ENCODE measurements at regions not wholly inside any gene's neighbourhood (a gene's known extent, or its start where the extent isn't known, plus 50 kb on each side); places are given as distances from the start of the nearest gene placed in this dataset.

DNA sequence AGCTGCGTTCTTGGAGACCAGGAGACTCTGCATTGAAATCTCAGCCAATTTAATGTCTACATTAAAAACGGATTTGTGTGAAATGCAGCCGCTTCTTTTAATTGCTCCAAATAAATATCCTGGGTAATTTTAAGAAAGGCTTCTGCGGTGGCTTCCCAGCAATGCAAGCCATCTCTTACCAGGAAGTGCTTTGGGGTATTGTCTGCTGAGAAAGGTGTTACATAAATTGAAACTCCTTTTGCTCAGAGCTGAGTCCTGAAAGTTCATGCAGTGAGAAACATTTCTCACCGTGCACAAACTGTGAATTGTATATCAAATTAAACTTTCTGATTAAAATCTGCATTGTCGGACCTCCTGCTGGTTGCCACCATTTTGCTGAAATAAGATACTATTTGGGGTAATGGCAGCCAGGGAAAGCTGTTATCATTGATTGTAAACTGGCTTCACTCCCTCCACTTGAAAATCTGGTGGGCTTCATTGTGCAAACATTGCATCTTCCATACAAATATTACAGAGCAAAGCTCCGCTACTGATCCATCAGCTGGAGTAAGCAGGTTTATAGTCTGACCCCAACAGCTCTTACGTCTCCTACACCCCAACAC is 59.5 kb downstream of the ZIC5 start:
- peak; percentile 66 for DNase-seq (ENCODE audit: low spot score)

DNA sequence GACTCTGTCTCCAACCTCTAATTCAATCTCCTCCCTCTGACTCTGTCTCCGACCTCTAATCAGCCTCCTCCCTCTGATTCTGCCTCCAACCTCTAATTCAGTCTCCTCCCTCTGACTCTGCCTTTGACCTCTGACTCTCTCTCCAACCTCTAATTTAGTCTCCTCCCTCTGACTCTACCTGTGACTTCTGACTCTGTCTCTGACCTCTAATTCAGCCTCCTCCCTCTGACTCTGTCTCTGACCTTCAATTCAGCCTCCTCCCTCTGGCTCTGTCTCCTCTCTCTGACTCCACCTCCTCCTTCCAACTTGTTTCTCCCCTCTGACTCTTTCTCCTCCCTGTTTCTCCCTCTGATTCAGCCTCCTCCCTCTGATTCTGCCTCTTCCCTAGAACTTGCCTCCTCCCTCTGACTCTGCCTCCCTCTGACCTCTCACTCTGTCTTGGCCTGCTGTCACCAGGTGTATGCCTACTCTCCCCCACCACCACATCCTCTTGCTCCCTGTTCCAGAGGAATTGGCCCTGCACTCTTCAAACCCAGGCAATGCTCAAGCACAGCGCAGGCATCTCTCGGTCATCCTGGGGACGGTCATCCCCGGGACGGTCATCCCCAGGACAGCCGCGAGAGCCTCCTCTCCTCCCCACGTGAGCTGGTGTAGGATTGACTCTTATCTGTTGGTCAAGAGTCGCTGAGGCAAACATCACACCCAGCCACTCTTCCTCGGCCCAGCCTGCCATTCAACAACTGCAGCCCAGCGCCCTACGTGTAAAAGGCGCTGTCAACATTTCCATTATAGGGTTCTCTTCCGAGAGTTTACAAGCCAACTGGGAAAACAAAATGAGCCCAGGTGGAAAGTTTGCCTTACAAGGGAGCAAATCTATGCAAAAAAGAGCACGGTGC is 60.2 kb downstream of the ZIC5 start:
- no peak for DNase-seq (ENCODE audit: low spot score)

DNA sequence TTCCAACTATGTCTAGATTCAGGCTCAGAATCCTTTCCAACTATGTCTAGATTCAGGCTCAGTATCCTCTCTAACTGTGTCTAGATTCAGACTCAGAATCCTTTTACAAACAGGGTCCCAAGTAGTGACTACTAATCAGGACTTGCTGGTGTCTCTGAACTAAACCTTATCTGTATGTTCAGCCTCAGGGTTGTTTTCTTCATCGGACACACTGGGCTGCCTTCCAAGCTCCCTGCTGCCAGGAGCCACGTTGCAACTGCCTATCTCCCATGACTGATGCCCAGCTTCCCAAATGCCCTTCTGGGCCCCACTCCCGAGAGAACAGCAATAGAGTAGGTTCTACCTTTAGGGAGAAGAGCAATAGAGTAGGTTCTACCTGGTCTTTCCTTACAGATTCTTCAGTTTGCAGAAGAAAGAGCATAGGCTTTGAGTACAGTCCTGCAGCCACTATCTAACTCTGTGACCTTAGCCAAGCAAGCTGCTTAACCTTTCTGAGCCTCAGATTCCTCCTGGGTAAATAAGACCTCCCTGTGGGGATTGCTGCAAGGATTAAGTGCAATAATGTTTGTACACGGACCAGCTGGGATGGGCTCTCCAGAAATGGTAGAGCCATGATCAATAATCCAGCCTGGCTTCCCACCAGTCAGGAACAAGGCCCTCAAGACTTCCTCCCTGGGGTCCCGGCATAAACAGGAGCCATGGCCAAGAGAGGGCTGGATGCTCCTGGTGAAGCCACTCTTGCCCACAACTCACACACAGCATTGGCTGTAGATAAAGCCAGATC is 61.5 kb downstream of the ZIC5 start:
- DNase-seq (ENCODE audit: low spot score): no peak

DNA sequence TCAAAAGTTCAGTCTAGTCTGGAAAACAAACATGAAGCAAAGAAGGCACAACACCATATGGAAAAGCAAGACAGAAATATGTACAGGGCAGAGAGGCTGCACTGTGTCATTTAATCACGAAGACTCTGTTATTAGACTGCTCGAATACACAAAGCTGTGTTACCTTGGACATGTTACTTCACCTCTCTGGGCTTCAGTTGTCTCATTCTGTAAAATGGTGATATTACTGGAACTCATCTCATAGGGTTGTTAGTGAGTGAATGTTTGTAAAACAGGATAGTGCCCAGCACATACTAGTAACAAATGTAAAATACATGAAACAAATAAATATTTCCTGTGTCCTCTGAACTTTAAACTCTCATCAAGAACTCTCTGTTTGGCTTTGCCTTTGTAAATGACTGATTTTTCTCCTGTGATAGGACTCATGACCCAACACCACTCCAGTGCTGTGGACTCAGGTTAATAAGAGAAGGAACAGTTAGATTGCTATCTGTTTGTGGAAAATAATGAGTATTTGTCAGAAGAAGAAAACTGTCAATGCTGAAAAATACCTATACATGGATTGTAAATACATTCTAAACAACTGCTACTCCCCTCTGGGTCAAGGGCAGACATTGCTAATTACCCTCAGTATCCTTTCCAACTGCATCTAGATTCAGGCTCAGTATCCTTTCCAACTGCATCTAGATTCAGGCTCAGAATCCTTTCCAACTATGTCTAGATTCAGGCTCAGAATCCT is 62.3 kb downstream of the ZIC5 start:
- no peak for DNase-seq (ENCODE audit: low spot score)

DNA sequence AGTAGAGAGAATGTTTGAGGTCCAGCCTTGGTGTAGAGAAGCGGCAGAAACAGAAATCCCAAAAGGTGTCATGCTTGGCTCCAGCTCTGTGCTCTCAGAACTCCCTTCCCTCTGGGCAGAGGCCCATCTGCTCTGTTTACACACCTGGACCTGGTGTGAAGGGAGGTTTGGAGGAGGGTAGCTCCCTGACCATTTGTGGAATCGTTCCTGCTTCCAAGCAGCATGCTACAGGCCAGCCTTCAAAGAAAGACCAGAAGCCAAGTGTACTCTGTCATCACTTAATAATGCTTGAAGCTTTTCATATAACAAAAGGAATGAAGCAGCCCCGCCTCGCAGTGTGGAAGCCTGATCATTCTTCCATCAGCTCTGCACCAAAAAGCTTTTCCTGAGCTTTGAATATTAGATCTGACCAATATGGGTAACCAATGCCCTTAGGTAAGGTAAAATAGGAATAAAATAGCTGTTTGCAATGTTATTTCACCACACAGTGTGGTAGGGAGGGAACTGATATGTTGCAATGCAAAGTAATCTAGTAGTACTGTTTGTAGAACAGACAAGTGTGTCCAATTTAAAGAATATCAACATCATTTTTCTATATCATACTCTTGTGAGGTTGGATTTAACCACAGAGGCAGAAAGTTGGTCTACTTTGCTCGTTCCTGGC is 63.3 kb downstream of the ZIC5 start:
- DNase-seq (ENCODE audit: low spot score): no peak

DNA sequence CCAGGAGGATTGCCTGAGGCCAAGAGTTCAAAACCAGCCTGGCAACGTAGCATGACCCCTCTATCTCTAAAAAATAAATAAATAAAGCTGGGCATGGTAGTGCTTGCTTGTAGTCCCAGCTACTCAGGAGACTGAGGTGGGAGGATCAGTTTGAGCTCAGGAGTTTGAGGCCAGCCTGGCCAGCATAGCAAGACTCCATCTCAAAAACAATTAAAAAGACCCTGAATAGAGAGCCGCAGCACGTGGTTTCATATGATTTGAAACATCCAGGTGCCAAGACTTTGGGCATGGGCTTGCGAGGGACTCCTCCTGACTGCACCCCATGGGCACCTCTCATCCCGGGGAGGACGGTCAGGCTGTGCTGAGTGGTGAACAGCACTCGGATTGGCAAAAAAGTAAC is 63.9 kb downstream of the ZIC5 start:
- no peak for DNase-seq (ENCODE audit: low spot score)

DNA sequence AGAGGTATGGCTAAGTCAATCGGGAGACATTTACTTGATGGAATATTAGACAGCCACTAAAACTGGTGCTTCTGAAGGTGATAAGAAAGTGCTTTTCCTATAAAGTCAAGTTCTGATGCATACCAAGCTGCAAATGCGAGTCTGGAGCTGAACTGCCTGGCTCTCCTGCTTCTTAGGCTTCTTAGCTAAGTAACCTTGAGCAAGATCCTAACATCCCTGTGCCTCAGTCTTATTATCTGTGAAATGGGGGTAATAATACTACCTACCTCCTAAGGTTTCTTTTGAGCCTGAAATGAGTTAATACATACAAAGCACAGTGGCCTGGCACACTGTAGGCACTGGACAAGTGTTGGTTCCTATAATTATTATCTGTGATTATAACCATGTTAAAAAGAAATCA is 64.5 kb downstream of the ZIC5 start:
- DNase-seq (ENCODE audit: low spot score): no peak

- DNase-seq (ENCODE audit: low spot score): no peak
Observed at GRCh38 chr13:99905814-99906213, 65.8 kb downstream of the ZIC5 start.

- DNase-seq (ENCODE audit: low spot score): no peak
Observed at GRCh38 chr13:99905224-99905623, 66.3 kb downstream of the ZIC5 start.

DNA sequence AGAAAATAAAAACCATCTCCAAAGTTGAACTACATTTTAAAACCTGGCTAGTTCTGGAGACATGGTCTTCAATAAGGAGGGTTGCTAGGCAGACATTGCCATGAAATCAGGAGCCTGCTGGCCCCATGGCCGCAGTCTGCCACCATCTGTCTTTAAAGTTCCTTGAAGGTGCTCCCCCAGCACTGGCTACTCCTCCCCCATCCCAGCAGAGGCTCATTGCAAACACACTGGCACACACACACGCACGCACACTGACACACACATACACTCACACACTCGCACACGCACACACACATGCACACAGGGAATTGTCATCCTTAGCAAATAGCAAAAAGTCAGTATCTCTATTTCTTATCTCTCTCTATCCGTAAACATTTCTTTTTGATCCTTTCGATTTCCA is 68.4 kb downstream of the ZIC5 start:
- DNase-seq (ENCODE audit: low spot score): no peak

GRCh38 chr13:99902657-99903056 is 68.9 kb downstream of the ZIC5 start:
- DNase-seq (ENCODE audit: low spot score): no peak

DNA sequence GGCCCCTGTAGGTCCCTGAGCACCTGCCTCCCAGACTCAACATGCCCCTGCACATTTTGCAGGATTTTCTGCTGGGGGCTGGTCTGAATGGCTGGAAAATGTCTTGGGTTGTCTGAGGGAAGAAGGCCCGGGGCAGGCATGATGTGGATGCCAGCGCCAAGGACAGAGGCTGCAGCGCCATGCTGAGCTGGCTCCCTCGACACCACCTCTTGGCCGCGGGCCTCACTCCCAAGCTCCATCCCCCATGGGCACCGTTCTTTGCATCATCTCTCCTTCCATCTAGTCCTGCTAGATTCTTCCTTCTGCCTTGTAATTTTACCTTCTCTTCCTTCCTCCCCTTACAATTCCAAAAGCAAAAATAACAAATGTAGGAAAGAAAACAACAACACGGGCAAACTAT is 70.6 kb downstream of the ZIC5 start:
- DNase-seq (ENCODE audit: low spot score): no peak

- DNase-seq (ENCODE audit: low spot score): no peak
Observed at GRCh38 chr13:99898421-99898820, 73.1 kb downstream of the ZIC5 start.

DNA sequence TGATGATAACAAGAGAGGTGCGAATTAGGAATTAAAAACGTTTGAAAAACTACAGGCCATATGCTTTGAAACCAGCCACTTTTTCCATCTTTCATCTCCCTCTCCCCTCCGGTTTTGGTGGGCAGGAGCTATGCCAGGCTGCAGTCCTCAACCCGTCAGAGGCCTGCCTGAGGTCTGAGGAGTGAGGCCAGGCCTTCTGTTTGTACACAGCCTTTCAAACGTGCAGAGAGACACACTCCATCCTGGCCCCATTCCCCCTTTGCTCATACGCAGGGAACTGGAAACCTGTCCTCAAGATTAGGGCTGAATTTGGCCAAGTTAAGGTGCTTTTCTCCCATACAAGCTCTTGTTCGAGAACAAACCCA is 74.5 kb downstream of the ZIC5 start:
- no peak for DNase-seq (ENCODE audit: low spot score)

DNA sequence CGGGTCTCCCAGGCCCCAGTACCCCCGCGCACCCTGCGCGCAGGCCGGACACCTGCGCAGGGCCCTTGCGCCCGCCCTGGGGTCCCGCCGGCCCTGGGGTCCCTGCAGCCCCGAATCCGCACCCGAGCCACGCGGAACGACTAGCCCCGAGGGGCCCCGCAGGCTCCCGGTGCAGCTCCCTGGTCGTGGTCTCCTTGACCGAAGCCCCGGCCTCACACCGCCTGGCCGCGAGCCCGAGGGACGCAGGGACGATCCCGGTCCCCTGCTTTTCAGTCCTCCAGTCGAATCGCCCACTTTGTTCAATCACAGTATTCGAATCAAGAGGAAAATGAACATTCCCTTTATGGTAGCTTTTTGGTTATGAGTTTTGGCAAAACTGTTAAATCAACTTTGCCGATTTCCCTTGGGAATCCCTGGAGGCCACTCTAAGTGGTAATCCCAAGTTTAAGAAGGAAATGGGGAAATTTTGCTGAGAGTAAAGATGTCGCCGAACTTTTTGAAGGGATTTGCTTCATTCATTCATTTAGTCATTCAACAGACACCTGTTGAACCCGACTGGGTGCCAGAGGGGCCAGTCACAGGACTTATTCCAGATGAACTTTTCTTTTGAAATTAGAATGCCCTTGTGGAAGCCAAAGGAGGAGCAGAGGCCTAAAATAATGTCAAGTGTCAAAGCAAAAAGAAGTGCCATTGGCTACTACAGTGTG is 75.0 kb downstream of the ZIC5 start:
- no peak for DNase-seq (ENCODE audit: low spot score)

DNA sequence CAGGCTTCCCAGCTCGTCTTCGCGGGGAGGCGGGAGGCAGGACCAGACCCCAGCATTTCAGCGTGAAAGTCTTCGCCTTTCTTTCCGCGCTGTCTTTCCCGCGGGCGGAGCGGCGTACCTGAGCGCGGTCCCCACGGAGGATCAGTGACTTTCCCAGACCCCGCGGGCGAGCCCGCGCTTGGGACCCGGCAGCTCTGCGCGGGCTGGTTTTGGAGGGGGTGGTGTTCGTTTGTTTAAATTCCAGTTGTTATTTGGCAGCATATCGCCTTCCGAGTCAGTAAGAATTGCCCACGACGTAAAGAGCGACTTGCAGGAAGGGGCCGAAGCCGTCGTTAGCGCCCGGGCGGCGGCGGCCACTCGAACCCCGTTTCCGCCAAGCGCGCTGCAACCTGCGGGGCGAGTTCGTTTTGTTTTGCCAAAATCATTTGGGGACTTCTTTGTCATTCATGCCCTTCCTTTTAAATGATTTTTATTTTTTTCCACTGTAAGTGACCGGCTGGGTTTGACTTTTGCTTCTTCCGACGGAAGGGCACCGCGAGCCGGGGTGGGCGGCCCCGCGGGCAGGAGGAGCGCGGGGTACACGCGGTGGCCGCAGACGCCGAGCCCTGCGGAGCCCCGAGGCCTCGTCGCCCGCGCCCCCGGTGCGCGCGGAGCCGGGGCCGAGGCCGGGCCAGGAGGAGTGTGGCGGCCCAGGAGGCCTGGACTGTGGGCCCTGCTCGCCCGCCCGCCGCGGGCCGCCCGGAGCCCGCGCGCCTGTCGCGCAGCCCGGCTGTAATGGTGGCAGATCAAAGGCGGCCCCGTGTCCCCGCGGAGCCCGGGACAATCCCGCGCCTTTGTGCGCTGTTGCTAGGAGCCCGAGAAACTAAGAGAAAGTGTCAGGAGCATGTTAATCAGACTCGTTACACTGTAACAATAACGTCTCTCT is 75.9 kb downstream of the ZIC5 start:
- DNase-seq (ENCODE audit: low spot score): no peak

DNA sequence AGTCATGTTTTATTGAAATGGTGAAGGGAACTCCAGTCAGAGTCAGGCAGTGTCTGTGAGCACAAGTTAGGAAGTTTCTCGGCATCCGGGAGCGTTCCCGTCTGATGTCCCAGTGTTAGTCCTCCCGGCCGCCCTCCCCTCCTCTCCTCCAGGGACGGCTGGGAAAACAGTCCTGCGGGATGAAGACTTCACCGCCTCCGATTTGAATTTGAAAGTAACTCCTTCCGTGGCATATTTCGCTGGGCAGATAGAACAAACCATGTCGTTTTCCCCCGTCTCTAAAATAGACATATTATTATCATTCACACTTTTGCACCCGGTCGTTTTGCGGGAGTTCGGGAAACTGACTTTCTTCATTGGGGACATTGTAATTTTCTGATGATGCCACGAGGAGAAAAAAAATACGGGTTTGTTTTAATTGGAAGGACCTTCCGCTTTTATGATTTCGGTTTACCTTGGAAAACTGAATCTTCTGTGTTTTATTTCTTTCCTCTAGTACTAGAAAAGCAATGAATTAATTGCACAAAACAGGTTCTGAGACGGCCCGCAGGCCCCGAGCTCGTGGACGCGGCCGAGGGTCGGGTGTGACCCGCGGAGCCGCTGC is 76.6 kb downstream of the ZIC5 start:
- DNase-seq (ENCODE audit: low spot score): no peak

- DNase-seq (ENCODE audit: low spot score): no peak
Observed at GRCh38 chr13:99894105-99894839, 77.3 kb downstream of the ZIC5 start.

DNA sequence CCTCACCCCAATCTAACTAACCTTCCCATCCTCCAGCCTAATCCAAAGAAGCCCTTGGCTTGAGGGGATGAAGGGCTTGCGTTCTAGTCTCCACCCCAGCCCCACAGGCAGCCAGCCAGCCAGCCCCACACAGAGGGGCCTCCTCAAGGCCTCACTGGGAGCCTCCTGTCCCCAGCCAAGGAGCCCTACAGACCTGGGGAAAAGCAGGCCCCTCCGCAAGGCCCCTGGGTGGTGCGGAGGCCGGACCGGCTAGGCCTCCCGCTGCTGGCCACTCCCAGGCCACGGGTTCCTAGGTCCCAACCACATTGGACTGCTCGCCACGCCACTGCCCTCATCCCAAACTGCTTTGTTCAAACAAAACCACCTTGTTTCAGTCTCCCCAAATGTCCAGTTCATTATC is 78.0 kb downstream of the ZIC5 start:
- no peak for DNase-seq (ENCODE audit: low spot score)

All from activated CD4-positive, alpha-beta T cell treated with anti-CD3 and anti-CD28 coated beads, Interleukin-2, Interleukin-4, amounts not matched to agents 100 ng/mL and 50 ng/mL, durations not matched to agents 16 hours and 8 hours (primary cell).